Psoas muscle (tissue), 7 donors: ENCODE measurements at regions not wholly inside any gene's neighbourhood (a gene's known extent, or its start where the extent isn't known, plus 50 kb on each side); places are given as distances from the start of the nearest gene placed in this dataset.

ENCODE experiments used
- ATAC-seq, 4 donors: fragments of 200-7000 bp; cut with Tn5 transposase; one replicate each; pipeline ENCODE4 v1.9.1; 2020; ENCODE audit warnings: moderate library complexity in 3 of 4, mild to moderate bottlenecking in 2 of 4
- DNase-seq, 2 donors: peaks; one replicate each; pipeline ENCODE4 v3.0.0-alpha.2; 2020
- H3K27ac ChIP-seq: fragments of 200-600 bp; one replicate; pipeline ENCODE4 v1.8.0; 2022
- H3K27me3 ChIP-seq, 3 donors: fragments of 200-600 bp in 1 of 3; one replicate each; pipeline versions ENCODE4 v1.6.1 to v1.8.0; 2013 to 2022; ENCODE audit warnings: low read length in 2 of 3, mild to moderate bottlenecking in 2 of 3, moderate library complexity in 1 of 3; ENCODE audit not compliant: insufficient read depth in 3 of 3
- H3K36me3 ChIP-seq, 2 donors: fragments of 200-600 bp in 1 of 2; one replicate each; pipeline versions ENCODE4 v1.6.1 to v1.8.0; 2013 to 2022; ENCODE audit warnings: low read depth in 1 of 2, mild to moderate bottlenecking in 1 of 2, moderate library complexity in 1 of 2; ENCODE audit not compliant: insufficient read depth in 1 of 2
- H3K4me1 ChIP-seq: fragments of 200-600 bp; one replicate; pipeline ENCODE4 v1.8.0; 2022
- H3K4me3 ChIP-seq: fragments of 200-600 bp; one replicate; pipeline ENCODE4 v1.8.0; 2022; ENCODE audit warnings: mild to moderate bottlenecking
- H3K9me3 ChIP-seq: fragments of 200-600 bp; one replicate; pipeline ENCODE4 v1.8.0; 2022
- WGBS, 3 donors: extraction: QIAGEN DNeasy Blood & Tissue Kit; methylation state at CpG; one replicate each; pipeline versions ENCODE4 v1.1.6 to v1.1.7; 2013; 5-methylcytosine and 5-hydroxymethylcytosine counted together
- intact Hi-C, 2 donors: fragments of 100-400 bp; cut with DNase I; formaldehyde crosslinking; loops; one replicate each; pipeline versions ENCODE4 v1.11.0 to v1.14.2; 2022
- TF ChIP-seq, protein P1 (sequence below): fragments of 200-600 bp; IDR thresholded peaks from one replicate; pipeline ENCODE4 v1.8.0; 2022; ENCODE audit warnings: antibody characterized with exemption
- donor health status: healthy with polysubstance abuse.
- donor health status: DM: no; HTN: no; CAD: no; lungs with moderate emphysema.
- donor health status: Bipolar disorder and iron deficiency.
- donor health status: healthy.
- donor health status: DM: yes; HTN: yes; CAD: no.
- donor health status: DM: no; HTN: no; CAD: no.
- donor health status: DM: yes; HTN: yes; CAD: no.

DNA sequence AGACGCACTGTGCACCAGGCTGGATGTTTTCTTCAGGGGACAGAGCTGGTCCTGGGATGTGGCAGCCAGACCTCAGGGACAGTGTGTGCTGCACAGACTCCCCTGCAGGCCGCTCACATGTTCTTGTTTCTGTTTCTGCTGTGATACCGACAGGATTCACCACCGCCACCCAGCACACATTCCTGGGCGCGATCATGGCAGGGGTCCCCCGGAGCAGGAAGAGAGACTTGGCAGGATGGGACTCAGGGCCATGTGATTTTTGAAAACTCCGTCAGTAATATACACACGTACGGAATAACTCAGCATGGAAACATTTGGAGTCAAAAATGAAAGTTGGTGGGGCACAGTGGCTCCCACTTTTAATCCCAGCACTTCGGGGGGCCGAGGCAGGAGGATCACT lies 79.0 kb downstream of the HAPSTR1 start:
- 83 to 86% (median 85%) methylated on average over 12 of the region's 12 CpGs for WGBS, 3 donors
- Histone ChIP-seq H3K36me3 (no peaks in the 10 kb centered on the region), H3K27ac (no peak overlapping the region), H3K4me3 (no peak overlapping the region), H3K4me1 (no peaks in the 10 kb centered on the region), H3K27me3 (peaks cover 0 to 1% (median 0%) of the 10 kb centered on the region in 3 donors), H3K9me3 (no peaks in the 10 kb centered on the region)
- no peak for DNase-seq
- no peak for ATAC-seq
- TF ChIP-seq, protein P1, sequence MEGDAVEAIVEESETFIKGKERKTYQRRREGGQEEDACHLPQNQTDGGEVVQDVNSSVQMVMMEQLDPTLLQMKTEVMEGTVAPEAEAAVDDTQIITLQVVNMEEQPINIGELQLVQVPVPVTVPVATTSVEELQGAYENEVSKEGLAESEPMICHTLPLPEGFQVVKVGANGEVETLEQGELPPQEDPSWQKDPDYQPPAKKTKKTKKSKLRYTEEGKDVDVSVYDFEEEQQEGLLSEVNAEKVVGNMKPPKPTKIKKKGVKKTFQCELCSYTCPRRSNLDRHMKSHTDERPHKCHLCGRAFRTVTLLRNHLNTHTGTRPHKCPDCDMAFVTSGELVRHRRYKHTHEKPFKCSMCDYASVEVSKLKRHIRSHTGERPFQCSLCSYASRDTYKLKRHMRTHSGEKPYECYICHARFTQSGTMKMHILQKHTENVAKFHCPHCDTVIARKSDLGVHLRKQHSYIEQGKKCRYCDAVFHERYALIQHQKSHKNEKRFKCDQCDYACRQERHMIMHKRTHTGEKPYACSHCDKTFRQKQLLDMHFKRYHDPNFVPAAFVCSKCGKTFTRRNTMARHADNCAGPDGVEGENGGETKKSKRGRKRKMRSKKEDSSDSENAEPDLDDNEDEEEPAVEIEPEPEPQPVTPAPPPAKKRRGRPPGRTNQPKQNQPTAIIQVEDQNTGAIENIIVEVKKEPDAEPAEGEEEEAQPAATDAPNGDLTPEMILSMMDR = no peak
- intact Hi-C loops = no loop called here

DNA sequence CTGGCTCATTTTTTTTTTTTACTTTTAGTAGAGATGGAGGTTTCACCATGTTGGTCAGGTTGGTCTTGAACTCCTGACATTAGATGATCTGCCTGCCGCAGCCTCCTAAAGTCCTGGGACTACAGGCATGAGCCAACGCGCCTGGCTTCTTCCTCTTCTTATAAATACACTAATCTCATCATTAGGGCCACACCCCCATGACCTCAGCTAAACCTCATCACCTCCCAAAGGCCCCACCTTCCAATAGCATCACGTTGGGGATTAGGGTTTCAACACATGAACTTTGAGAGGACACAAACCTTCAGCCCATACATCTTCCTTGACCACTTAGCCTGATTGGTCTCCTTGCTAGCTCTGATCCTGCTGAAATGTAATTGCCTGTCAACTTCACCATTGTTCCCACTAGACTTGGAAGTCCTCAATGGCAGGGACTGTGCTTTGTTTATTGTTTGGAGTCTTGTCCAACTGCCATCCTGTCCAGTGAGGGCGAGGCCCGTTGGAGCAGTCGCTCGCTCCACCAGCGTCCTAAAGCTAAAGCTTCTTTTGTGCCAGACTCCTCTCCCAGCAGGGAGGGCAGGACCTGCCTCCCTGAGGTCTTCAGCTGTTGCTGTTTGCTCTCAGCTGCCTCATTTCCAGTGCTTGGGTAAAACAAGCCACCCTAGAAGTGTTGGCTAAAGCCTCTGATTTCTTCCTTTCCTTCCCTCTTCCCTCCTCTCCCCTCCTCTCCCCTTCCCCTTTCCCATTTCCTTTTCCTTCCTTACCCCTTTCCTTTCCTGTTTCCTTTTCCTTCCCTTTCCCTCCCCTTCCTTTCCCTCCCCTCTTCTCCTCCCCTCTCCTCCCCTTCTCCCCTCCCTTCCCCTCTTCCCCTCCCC lies 85.3 kb downstream of the HAPSTR1 start:
- no peaks in the 10 kb centered on the region for H3K9me3 ChIP-seq
- DNase-seq = no peak
- no peaks in the 10 kb centered on the region for H3K36me3 ChIP-seq
- H3K4me3 ChIP-seq = no peak overlapping the region
- TF ChIP-seq, protein P1 = no peak
- intact Hi-C loops = no loop called here
- H3K4me1 ChIP-seq = no peaks in the 10 kb centered on the region
- no peak overlapping the region for H3K27ac ChIP-seq
- no peaks in the 10 kb centered on the region for H3K27me3 ChIP-seq
- no peak for ATAC-seq
- 33 to 38% (median 36%) methylated on average over 9 of the region's 9 CpGs for WGBS, 3 donors

DNA sequence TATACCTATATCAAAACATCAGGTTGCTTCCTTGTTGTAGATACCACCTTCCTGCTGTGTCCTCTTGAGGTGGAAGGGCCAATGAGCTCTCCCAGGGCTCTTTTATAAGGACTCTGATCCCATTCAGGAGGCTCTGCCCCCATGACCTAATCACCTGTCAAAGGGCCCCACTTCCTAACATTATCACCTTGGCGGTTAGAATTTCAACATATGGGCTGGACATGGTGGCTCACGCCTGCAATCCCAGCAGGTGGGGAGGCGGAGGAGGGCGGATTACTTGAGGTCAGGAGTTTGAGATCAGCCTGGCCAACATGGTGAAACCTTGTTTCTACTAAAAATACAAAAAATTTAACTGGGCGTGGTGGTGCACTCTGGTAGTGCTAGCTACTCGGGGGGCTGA lies 86.4 kb downstream of the HAPSTR1 start:
- no peak for ATAC-seq
- TF ChIP-seq, protein P1 = no peak
- Histone ChIP-seq H3K36me3 (no peaks in the 10 kb centered on the region), H3K9me3 (no peaks in the 10 kb centered on the region), H3K27me3 (no peaks in the 10 kb centered on the region), H3K4me3 (no peak overlapping the region), H3K4me1 (no peaks in the 10 kb centered on the region), H3K27ac (no peak overlapping the region)
- intact Hi-C loops = no loop called here
- DNase-seq = no peak
- WGBS, 3 donors = 70 to 85% (median 71%) methylated on average over 6 of the region's 6 CpGs

DNA sequence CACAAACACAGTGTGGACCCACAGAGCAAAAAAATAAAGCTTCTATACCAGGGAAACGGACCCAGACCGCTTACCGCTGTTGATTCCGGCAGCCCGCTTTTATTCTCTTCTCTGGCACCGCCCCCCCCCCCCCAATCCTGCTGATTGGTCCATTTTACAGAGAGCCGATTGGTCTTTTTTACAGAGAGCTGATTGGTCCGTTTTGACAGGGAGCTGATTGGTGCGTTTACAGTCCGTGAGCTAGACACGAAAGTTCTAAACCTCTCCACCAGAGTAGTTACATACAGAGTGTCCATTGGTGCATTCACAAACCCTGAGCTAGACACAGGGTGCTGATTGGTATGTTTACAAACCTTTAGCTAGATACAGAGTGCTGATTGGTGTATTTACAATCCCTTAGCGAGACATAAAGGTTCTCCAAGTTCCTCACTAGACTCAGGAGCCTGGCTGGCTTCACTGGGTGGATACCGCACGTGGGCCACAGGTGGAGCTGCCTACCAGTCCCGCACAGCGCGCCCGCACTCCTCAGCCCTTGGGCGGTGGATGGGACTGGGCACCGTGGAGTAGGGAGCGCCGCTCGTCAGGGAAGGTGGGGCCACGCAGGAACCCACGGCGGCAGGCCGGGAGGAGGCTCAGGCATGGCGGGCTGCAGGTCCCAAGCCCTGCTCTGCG lies 92.4 kb downstream of the HAPSTR1 start:
- intact Hi-C loops = no loop called here
- ATAC-seq (no peak), DNase-seq (no peak)
- Histone ChIP-seq H3K9me3 (no peaks in the 10 kb centered on the region), H3K4me1 (no peaks in the 10 kb centered on the region), H3K27me3 (no peaks in the 10 kb centered on the region), H3K27ac (no peak overlapping the region), H3K4me3 (no peak overlapping the region), H3K36me3 (no peaks in the 10 kb centered on the region)
- 82 to 85% (median 82%) methylated on average over 25 to 29 of the region's 29 CpGs for WGBS, 3 donors
- TF ChIP-seq, protein P1 = no peak
